ENCODE measurements at regions not wholly inside any gene's neighbourhood (a gene's known extent, or its start where the extent isn't known, plus 50 kb on each side); places are given as distances from the start of the nearest gene placed in this dataset.

GRCh38 chrX:110847334-110847733, 51.7 kb upstream of the CHRDL1 start:
- no peak overlapping the region for H3K9ac ChIP-seq (ENCODE audit: low read depth in 1 of 2, low read length in 2 of 2)
- WGBS = 3% methylated on average over 5 of the region's 5 CpGs
- no peak for DNase-seq (ENCODE audit: low spot score)

DNA sequence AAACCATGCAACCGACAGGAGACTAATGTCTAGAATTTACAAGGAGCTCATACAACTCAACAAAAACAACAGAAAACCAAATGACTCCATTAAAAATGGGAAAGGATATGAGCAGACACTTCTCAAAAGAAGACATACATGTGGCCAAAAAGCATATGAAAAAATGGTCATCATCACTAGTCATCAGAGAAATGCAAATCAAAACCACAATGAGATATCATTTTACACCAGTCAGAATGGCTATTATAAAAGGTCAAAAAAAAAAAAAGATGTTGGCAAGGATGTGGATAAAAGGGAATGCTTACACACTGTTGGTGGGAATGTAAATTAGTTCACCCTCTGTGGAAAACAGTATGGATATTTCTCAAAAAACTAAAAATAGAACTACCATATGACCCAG, 50.5 kb upstream of the CHRDL1 start:
- Histone ChIP-seq H3K9me3 (ENCODE audit: control insufficient read depth in 4 of 4, low read length in 3 of 4) (no peaks in the 10 kb centered on the region), H3K27me3 (ENCODE audit: control insufficient read depth in 4 of 4, insufficient read depth in 4 of 4, low read length in 3 of 4) (peaks cover 0 to 2% (median 0%) of the 10 kb centered on the region in 4 donors), H3K36me3 (ENCODE audit: control insufficient read depth in 4 of 4, insufficient read depth in 3 of 4, low read depth in 1 of 4, low read length in 3 of 4) (no peaks in the 10 kb centered on the region), H3K4me1 (ENCODE audit: control insufficient read depth in 4 of 4, insufficient read depth in 4 of 4, low read length in 3 of 4) (no peaks in the 10 kb centered on the region), H3K27ac (ENCODE audit: low read depth in 1 of 2, low read length in 2 of 2) (no peak overlapping the region), H3K9ac (ENCODE audit: low read depth in 1 of 2, low read length in 2 of 2) (no peak overlapping the region), H3K4me3 (ENCODE audit: low read depth in 1 of 3, low read length in 3 of 3) (no peak overlapping the region)
- 44% methylated on average over 1 of the region's 1 CpG for WGBS
- TF ChIP-seq FOXA2 (IDR thresholded peaks at IDR 0.05) = no peak
- no peak for TF ChIP-seq CTCF (IDR thresholded peaks at IDR 0.05; ENCODE audit: low read depth, low read length, missing input control)
- TF ChIP-seq REST (IDR thresholded peaks at IDR 0.05) = no peak
- no peak for TF ChIP-seq YY1 (IDR thresholded peaks at IDR 0.05)
- TF ChIP-seq HNF4G (IDR thresholded peaks at IDR 0.05) = no peak
- no peak for TF ChIP-seq FOXA1 (IDR thresholded peaks at IDR 0.05)
- TF ChIP-seq HNF4A (conservative IDR thresholded peaks at IDR 0.05) = no peak
- no peak for TF ChIP-seq MAX (IDR thresholded peaks at IDR 0.05)
- no peak for TF ChIP-seq TAF1 (conservative IDR thresholded peaks at IDR 0.05)
- no peak for TF ChIP-seq ATF3 (IDR thresholded peaks at IDR 0.05)
- no peak for TF ChIP-seq NR2F2 (IDR thresholded peaks at IDR 0.05)
- no peak for TF ChIP-seq GABPA (IDR thresholded peaks at IDR 0.05 in 1 of 2, conservative IDR thresholded peaks at IDR 0.05 in 1 of 2)
- no peak for TF ChIP-seq JUND (IDR thresholded peaks at IDR 0.05)
- DNase-seq (ENCODE audit: low spot score) = no peak

More at GRCh38 chrX:110847334-110847733, 51.7 kb upstream of the CHRDL1 start:
- H3K4me1 ChIP-seq (ENCODE audit: control insufficient read depth in 4 of 4, insufficient read depth in 4 of 4, low read length in 3 of 4) = peaks cover 0 to 1% (median 0%) of the 10 kb centered on the region in 4 donors
- no peaks in the 10 kb centered on the region for H3K9me3 ChIP-seq (ENCODE audit: control insufficient read depth in 4 of 4, low read length in 3 of 4)
- peaks cover 0 to 2% (median 0%) of the 10 kb centered on the region in 4 donors for H3K27me3 ChIP-seq (ENCODE audit: control insufficient read depth in 4 of 4, insufficient read depth in 4 of 4, low read length in 3 of 4)
- TF ChIP-seq CTCF (IDR thresholded peaks at IDR 0.05; ENCODE audit: low read depth, low read length, missing input control) = peak; percentile 67
- TF ChIP-seq ATF3 (IDR thresholded peaks at IDR 0.05) = no peak
- TF ChIP-seq, protein P1, sequence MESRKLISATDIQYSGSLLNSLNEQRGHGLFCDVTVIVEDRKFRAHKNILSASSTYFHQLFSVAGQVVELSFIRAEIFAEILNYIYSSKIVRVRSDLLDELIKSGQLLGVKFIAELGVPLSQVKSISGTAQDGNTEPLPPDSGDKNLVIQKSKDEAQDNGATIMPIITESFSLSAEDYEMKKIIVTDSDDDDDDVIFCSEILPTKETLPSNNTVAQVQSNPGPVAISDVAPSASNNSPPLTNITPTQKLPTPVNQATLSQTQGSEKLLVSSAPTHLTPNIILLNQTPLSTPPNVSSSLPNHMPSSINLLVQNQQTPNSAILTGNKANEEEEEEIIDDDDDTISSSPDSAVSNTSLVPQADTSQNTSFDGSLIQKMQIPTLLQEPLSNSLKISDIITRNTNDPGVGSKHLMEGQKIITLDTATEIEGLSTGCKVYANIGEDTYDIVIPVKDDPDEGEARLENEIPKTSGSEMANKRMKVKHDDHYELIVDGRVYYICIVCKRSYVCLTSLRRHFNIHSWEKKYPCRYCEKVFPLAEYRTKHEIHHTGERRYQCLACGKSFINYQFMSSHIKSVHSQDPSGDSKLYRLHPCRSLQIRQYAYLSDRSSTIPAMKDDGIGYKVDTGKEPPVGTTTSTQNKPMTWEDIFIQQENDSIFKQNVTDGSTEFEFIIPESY (IDR thresholded peaks at IDR 0.05) = no peak
- TF ChIP-seq MAX (IDR thresholded peaks at IDR 0.05) = no peak
- TF ChIP-seq FOXA2 (IDR thresholded peaks at IDR 0.05) = no peak
- peak; percentile 76 to 88 for TF ChIP-seq RAD21 (IDR thresholded peaks at IDR 0.05)
- no peak overlapping the region for H3K27ac ChIP-seq (ENCODE audit: low read depth in 1 of 2, low read length in 2 of 2)
- no peak overlapping the region for H3K4me3 ChIP-seq (ENCODE audit: low read depth in 1 of 3, low read length in 3 of 3)
- H3K36me3 ChIP-seq (ENCODE audit: control insufficient read depth in 4 of 4, insufficient read depth in 3 of 4, low read depth in 1 of 4, low read length in 3 of 4) = no peaks in the 10 kb centered on the region
